OCI-LY1 (cell line): ENCODE measurements at regions not wholly inside any gene's neighbourhood (a gene's known extent, or its start where the extent isn't known, plus 50 kb on each side); places are given as distances from the start of the nearest gene placed in this dataset.
"Not testable (repeated sequence)": the region's sequence is repeated elsewhere in the genome, so short reads cannot be mapped to it uniquely, and the experiment has no call there.

Source experiments
- H2AFZ ChIP-seq: fragments of 200-600 bp; sonication (generic), shearing (Covaris generic); 2 replicates; pipeline ENCODE4 v1.6.0; 2014; ENCODE audit warnings: antibody characterized with exemption, mild to moderate bottlenecking, low read length
- H3F3A ChIP-seq: fragments of 200-600 bp; sonication (generic), shearing (Covaris generic); 2 replicates; pipeline ENCODE4 v1.6.0; 2014; ENCODE audit warnings: mild to moderate bottlenecking, antibody characterized with exemption, low read length, moderate library complexity; ENCODE audit not compliant: insufficient read depth
- H3K27ac ChIP-seq: fragments of 200-600 bp; sonication (generic); 2 replicates; pipeline ENCODE4 v1.5.1; 2014; ENCODE audit warnings: low read length, mixed run types, mild to moderate bottlenecking, low read depth; ENCODE audit not compliant: poor library complexity, severe bottlenecking
- H3K27me3 ChIP-seq: fragments of 200-600 bp; sonication (generic); 2 replicates; pipeline ENCODE4 v1.6.0; 2014; ENCODE audit warnings: antibody characterized with exemption, mild to moderate bottlenecking, low read length, moderate library complexity; ENCODE audit not compliant: insufficient read depth
- H3K36me3 ChIP-seq: fragments of 200-600 bp; sonication (generic); 2 replicates; pipeline ENCODE4 v1.6.1; 2014; ENCODE audit warnings: mild to moderate bottlenecking, antibody characterized with exemption, low read length, moderate library complexity, mixed read lengths; ENCODE audit not compliant: insufficient read depth
- H3K4me1 ChIP-seq: fragments of 200-600 bp; sonication (generic); 2 replicates; pipeline ENCODE4 v1.5.1; 2014; ENCODE audit warnings: mild to moderate bottlenecking, low read length, moderate library complexity; ENCODE audit not compliant: insufficient read depth, severe bottlenecking
- H3K4me2 ChIP-seq: fragments of 200-600 bp; sonication (generic), shearing (Covaris generic); 2 replicates; pipeline ENCODE4 v1.6.1; 2014; ENCODE audit warnings: low read length
- H3K4me3 ChIP-seq: fragments of 200-600 bp; sonication (generic); 2 replicates; pipeline ENCODE4 v1.5.1; 2014; ENCODE audit warnings: low read length, low read depth, mild to moderate bottlenecking, mixed read lengths; ENCODE audit not compliant: poor library complexity, severe bottlenecking
- H3K79me2 ChIP-seq: fragments of 200-600 bp; shearing (Covaris generic); 2 replicates; pipeline ENCODE4 v1.6.1; 2016; ENCODE audit warnings: mixed run types, low read length, mixed read lengths; ENCODE audit not compliant: insufficient read depth
- H3K9ac ChIP-seq: fragments of 200-600 bp; sonication (generic), shearing (Covaris generic); 2 replicates; pipeline ENCODE4 v1.6.1; 2014; ENCODE audit warnings: mild to moderate bottlenecking, low read length, mixed read lengths
- H3K9me2 ChIP-seq: fragments of 200-600 bp; sonication (generic), shearing (Covaris generic); 2 replicates; pipeline ENCODE4 v1.6.1; 2014; ENCODE audit warnings: low read depth, mild to moderate bottlenecking, low read length, mixed read lengths
- H3K9me3 ChIP-seq: fragments of 200-600 bp; shearing (Covaris generic); 2 replicates; pipeline ENCODE4 v1.6.1; 2014; ENCODE audit warnings: low read length, mixed read lengths
- H4K20me1 ChIP-seq: fragments of 200-600 bp; sonication (generic), shearing (Covaris generic); 2 replicates; pipeline ENCODE4 v1.6.0; 2016; ENCODE audit warnings: mild to moderate bottlenecking, low read length; ENCODE audit not compliant: insufficient read depth
- EZH2 ChIP-seq: fragments of 200-600 bp; sonication (generic), shearing (Covaris generic); IDR thresholded peaks from 2 replicates; pipeline ENCODE4 v1.8.0; 2017; ENCODE audit warnings: borderline replicate concordance, mixed run types, mild to moderate bottlenecking, antibody characterized with exemption, low read length, moderate library complexity, mixed read lengths
- TF ChIP-seq, protein P1 (sequence below): fragments of 200-600 bp; sonication (generic), shearing (Covaris generic); IDR thresholded peaks from 2 replicates; pipeline ENCODE4 v1.5.1; 2017; ENCODE audit warnings: mild to moderate bottlenecking, antibody characterized with exemption, low read length, moderate library complexity, mixed read lengths

DNA sequence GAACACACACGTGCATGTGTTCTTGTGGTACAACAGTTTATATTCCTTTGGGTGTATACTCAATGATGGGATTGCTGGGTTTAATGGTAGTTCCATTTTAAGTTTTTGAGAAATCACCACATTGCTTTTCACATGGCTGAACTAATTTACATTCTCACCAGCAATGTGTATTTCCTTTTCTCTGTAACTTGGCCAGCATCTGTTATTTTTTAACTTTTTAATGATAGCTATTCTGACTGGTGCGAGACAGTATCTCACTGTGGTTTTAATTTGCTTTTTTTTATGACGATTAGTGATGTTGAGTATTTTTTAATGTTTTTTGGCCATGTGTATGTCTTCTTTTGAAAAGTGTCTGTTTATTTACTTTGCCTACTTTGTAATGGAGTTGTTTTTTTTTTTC lies 256.6 kb downstream of the ZWINT start:
- H3K9me2 ChIP-seq = no peaks in the 10 kb centered on the region

DNA sequence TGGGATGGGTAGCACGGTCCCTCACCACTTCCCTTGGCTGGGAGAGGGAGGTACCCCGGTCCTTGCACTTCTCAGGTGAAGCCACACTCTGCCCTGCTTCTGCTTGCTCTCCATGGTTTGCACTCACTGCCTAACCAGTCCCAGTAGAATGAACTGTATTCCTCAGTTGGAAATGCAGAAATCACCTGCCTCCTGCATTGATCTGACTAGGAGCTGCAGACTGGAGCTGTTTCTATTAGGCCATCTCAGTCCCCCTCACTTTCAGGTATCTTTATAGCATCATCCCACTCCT lies 264.9 kb downstream of the ZWINT start:
- Histone ChIP-seq H3K9me2 (no peaks in the 10 kb centered on the region), H3K27me3 (no peaks in the 10 kb centered on the region), H3F3A (no peaks in the 10 kb centered on the region), H2AFZ (no peak overlapping the region), H3K79me2 (no peaks in the 10 kb centered on the region), H3K4me1 (no peaks in the 10 kb centered on the region), H4K20me1 (no peaks in the 10 kb centered on the region), H3K4me2 (no peak overlapping the region), H3K36me3 (no peaks in the 10 kb centered on the region), H3K4me3 (no peak overlapping the region), H3K9me3 (no peaks in the 10 kb centered on the region), H3K9ac (no peak overlapping the region), H3K27ac (no peak overlapping the region)
- TF ChIP-seq, protein P1, sequence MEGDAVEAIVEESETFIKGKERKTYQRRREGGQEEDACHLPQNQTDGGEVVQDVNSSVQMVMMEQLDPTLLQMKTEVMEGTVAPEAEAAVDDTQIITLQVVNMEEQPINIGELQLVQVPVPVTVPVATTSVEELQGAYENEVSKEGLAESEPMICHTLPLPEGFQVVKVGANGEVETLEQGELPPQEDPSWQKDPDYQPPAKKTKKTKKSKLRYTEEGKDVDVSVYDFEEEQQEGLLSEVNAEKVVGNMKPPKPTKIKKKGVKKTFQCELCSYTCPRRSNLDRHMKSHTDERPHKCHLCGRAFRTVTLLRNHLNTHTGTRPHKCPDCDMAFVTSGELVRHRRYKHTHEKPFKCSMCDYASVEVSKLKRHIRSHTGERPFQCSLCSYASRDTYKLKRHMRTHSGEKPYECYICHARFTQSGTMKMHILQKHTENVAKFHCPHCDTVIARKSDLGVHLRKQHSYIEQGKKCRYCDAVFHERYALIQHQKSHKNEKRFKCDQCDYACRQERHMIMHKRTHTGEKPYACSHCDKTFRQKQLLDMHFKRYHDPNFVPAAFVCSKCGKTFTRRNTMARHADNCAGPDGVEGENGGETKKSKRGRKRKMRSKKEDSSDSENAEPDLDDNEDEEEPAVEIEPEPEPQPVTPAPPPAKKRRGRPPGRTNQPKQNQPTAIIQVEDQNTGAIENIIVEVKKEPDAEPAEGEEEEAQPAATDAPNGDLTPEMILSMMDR = no peak
- TF ChIP-seq EZH2 = no peak

More for the DNA sequence above, 256.6 kb downstream of the ZWINT start:
- no peak overlapping the region for H2AFZ ChIP-seq
- H4K20me1 ChIP-seq = no peaks in the 10 kb centered on the region
- no peaks in the 10 kb centered on the region for H3K79me2 ChIP-seq
- H3K27me3 ChIP-seq = no peaks in the 10 kb centered on the region
- no peaks in the 10 kb centered on the region for H3F3A ChIP-seq
- no peak overlapping the region for H3K27ac ChIP-seq
- H3K9me3 ChIP-seq = no peaks in the 10 kb centered on the region
- no peaks in the 10 kb centered on the region for H3K36me3 ChIP-seq
- no peak overlapping the region for H3K9ac ChIP-seq
- H3K4me2 ChIP-seq = no peak overlapping the region
- no peaks in the 10 kb centered on the region for H3K4me1 ChIP-seq
- H3K4me3 ChIP-seq = no peak overlapping the region
- TF ChIP-seq, protein P1 = no peak
- no peak for TF ChIP-seq EZH2

DNA sequence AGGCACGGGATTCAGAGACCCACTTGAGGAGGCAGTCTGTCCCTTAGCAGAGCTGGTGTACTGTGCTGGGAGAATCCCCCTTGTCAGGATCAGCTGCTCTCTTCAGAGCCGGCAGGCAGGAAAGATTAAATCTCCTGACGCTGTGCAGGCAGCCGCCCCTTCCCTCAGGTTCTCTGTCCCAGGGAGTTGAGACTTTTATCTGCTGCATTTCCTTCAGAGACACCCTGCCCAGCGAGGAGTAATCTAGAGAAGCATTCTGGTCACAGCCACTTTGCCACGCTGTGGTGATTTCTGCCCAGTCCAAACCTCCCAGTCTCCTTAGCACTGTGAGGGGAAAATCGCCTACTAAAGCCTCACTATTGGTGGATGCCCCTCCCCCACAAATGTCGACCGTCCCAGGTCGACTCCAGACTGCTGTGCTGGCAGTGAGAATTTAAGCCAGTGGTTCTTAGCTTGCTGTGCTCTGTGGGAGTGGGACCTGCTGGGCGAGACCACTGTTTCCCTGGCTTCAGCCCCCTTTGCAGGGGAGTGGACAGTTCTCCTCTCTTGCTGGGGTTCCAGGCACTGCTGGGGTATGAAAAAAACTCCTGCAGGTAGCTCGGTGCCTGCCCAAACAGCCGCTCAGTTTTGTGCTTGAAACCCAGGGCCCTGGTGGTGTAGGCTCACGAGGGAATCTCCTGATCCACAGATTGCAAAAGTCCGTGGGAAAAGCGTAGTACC lies 265.4 kb downstream of the ZWINT start:
- Histone ChIP-seq H3K4me3 (no peak overlapping the region), H3K27ac (no peak overlapping the region), H3K79me2 (no peaks in the 10 kb centered on the region), H3K4me2 (no peak overlapping the region), H3K4me1 (no peaks in the 10 kb centered on the region), H3K9me3 (no peaks in the 10 kb centered on the region), H2AFZ (no peak overlapping the region), H4K20me1 (no peaks in the 10 kb centered on the region), H3K9me2 (no peaks in the 10 kb centered on the region), H3K27me3 (no peaks in the 10 kb centered on the region), H3F3A (no peaks in the 10 kb centered on the region), H3K9ac (no peak overlapping the region), H3K36me3 (no peaks in the 10 kb centered on the region)
- no peak for TF ChIP-seq EZH2
- TF ChIP-seq, protein P1 = no peak

DNA sequence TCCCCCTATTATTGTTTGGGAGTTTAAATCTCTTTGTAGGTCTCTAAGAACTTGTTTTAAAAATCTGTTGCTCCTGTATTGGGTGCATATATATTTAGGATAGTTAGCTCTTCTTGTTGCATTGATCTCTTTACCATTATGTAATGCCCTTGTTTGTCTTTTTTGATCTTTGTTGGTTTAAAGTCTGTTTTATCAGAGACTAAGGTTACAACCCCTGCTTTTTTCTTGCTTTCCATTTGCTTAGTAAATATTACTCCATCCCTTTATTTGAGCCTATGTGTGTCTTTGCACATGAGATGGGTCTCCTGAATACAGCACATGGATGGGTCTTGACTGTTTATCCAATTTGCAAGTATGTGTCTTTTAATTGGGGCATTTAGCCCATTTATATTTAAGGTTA lies 267.4 kb downstream of the ZWINT start:
- H3K4me1 ChIP-seq, H3K4me2 ChIP-seq, H3F3A ChIP-seq, H3K79me2 ChIP-seq, H3K36me3 ChIP-seq, H2AFZ ChIP-seq, H3K9ac ChIP-seq, H3K9me2 ChIP-seq, H4K20me1 ChIP-seq, H3K27ac ChIP-seq, H3K9me3 ChIP-seq, H3K27me3 ChIP-seq, H3K4me3 ChIP-seq: not testable (repeated sequence)
